H9 (cell line): ENCODE measurements at regions not wholly inside any gene's neighbourhood (a gene's known extent, or its start where the extent isn't known, plus 50 kb on each side); places are given as distances from the start of the nearest gene placed in this dataset.
A peak's percentile ranks its signal among the peaks of the same experiment; 100 is the strongest.

Experiments
- DNase-seq: peaks from one replicate; pipeline ENCODE4 v3.0.0-alpha.2; 2017
- H2AFZ ChIP-seq: one replicate; pipeline ENCODE4 v1.6.1; 2013; ENCODE audit warnings: mild to moderate bottlenecking, low read length, control low read depth, moderate library complexity
- H2AK5ac ChIP-seq: 2 replicates; pipeline ENCODE4 v1.6.1; 2013; ENCODE audit warnings: low read length, control low read depth, mixed read lengths; ENCODE audit not compliant: insufficient read length
- H2BK120ac ChIP-seq: one replicate; pipeline ENCODE4 v1.6.1; 2013; ENCODE audit warnings: low read depth, mild to moderate bottlenecking, low read length, control low read depth, inconsistent platforms; ENCODE audit not compliant: poor library complexity, severe bottlenecking
- H2BK12ac ChIP-seq: 2 replicates; pipeline ENCODE4 v1.6.1; 2013; ENCODE audit warnings: low read length, control low read depth, mixed read lengths, low read depth; ENCODE audit not compliant: insufficient read length
- H2BK15ac ChIP-seq: 2 replicates; pipeline ENCODE4 v1.6.1; 2013; ENCODE audit warnings: low read depth, low read length, control low read depth
- H2BK20ac ChIP-seq: one replicate; pipeline ENCODE4 v1.6.1; 2013; ENCODE audit warnings: low read depth, mild to moderate bottlenecking, low read length, control low read depth, inconsistent platforms; ENCODE audit not compliant: poor library complexity, severe bottlenecking
- H2BK5ac ChIP-seq: 2 replicates; pipeline ENCODE4 v1.6.1; 2013; ENCODE audit warnings: low read length, control low read depth, mixed read lengths; ENCODE audit not compliant: insufficient read length
- H3K14ac ChIP-seq: 2 replicates; pipeline ENCODE4 v1.6.1; 2013; ENCODE audit warnings: low read length, control low read depth; ENCODE audit not compliant: insufficient read depth
- H3K18ac ChIP-seq: 2 replicates; pipeline ENCODE4 v1.6.1; 2013; ENCODE audit warnings: low read depth, mild to moderate bottlenecking, mixed read lengths, low read length, control low read depth; ENCODE audit not compliant: insufficient read length
- H3K23ac ChIP-seq: 2 replicates; pipeline ENCODE4 v1.6.1; 2013; ENCODE audit warnings: low read length, control low read depth, mixed read lengths, low read depth; ENCODE audit not compliant: insufficient read length
- H3K23me2 ChIP-seq: 2 replicates; pipeline ENCODE4 v1.6.1; 2013; ENCODE audit warnings: low read depth, mild to moderate bottlenecking, mixed read lengths, low read length, control low read depth; ENCODE audit not compliant: insufficient read length, poor library complexity, severe bottlenecking
- H3K27ac ChIP-seq: 2 replicates; pipeline ENCODE4 v1.5.1; 2013; ENCODE audit warnings: low read length, control low read depth, mixed read lengths, low read depth; ENCODE audit not compliant: insufficient read length
- H3K27me3 ChIP-seq: 2 replicates; pipeline ENCODE4 v1.6.1; 2013; ENCODE audit warnings: low read length, control low read depth, inconsistent platforms; ENCODE audit not compliant: insufficient read depth
- H3K4ac ChIP-seq: 2 replicates; pipeline ENCODE4 v1.6.1; 2013; ENCODE audit warnings: low read depth, mild to moderate bottlenecking, control low read depth, inconsistent platforms, low read length, moderate library complexity
- H3K4me1 ChIP-seq: 2 replicates; pipeline ENCODE4 v1.6.1; 2013; ENCODE audit warnings: low read length, control low read depth, inconsistent platforms; ENCODE audit not compliant: insufficient read depth
- H3K4me2 ChIP-seq: 2 replicates; pipeline ENCODE4 v1.6.1; 2013; ENCODE audit warnings: low read length, control low read depth, mixed read lengths; ENCODE audit not compliant: insufficient read length, insufficient read depth
- H3K56ac ChIP-seq: 2 replicates; pipeline ENCODE4 v1.6.1; 2013; ENCODE audit warnings: low read depth, mild to moderate bottlenecking, mixed read lengths, low read length, control low read depth; ENCODE audit not compliant: insufficient read length
- H3K79me1 ChIP-seq: 2 replicates; pipeline ENCODE4 v1.6.1; 2013; ENCODE audit warnings: low read depth, mild to moderate bottlenecking, moderate library complexity, low read length, control low read depth, inconsistent platforms; ENCODE audit not compliant: insufficient read depth, poor library complexity, severe bottlenecking
- H3K79me2 ChIP-seq: 2 replicates; pipeline ENCODE4 v1.6.1; 2013; ENCODE audit warnings: low read length, control low read depth, inconsistent platforms; ENCODE audit not compliant: insufficient read depth
- H3K9ac ChIP-seq: 2 replicates; pipeline ENCODE4 v1.6.1; 2013; ENCODE audit warnings: low read length, control low read depth, mixed read lengths; ENCODE audit not compliant: insufficient read length; ENCODE audit errors: extremely low read depth
- H3K9me3 ChIP-seq: one replicate; pipeline ENCODE4 v1.6.1; 2013; ENCODE audit warnings: low read depth, low read length, inconsistent platforms; ENCODE audit not compliant: control insufficient read depth
- H3T11ph ChIP-seq: one replicate; pipeline ENCODE4 v1.6.1; 2013; ENCODE audit warnings: mild to moderate bottlenecking, low read length, control low read depth, inconsistent platforms
- H4K20me1 ChIP-seq: one replicate; pipeline ENCODE4 v1.6.1; 2013; ENCODE audit not compliant: control insufficient read depth, insufficient read length, insufficient read depth
- H4K5ac ChIP-seq: 2 replicates; pipeline ENCODE4 v1.6.1; 2013; ENCODE audit warnings: low read depth, mild to moderate bottlenecking, mixed read lengths, low read length, control low read depth; ENCODE audit not compliant: insufficient read length
- H4K8ac ChIP-seq: replicated peaks from 2 replicates; pipeline ENCODE4 v1.6.1; 2013; ENCODE audit warnings: low read length, control low read depth, mixed read lengths, low read depth; ENCODE audit not compliant: insufficient read length
- H4K91ac ChIP-seq: 2 replicates; pipeline ENCODE4 v1.6.1; 2013; ENCODE audit warnings: low read depth, mild to moderate bottlenecking, moderate library complexity, mixed read lengths, low read length, control low read depth; ENCODE audit not compliant: insufficient read length
- H3K27ac Mint-ChIP-seq, 3 experiments: 2 replicates in 2 of 3; 3 replicates in 1 of 3; pipeline ENCODE4 v1.8.0; 2020 to 2021; ENCODE audit warnings: mixed read lengths in 3 of 3, mild to moderate bottlenecking in 1 of 3, moderate library complexity in 1 of 3
- H3K27me3 Mint-ChIP-seq: 2 replicates; pipeline ENCODE4 v1.8.0; 2021; ENCODE audit warnings: low read depth, mild to moderate bottlenecking, moderate library complexity, mixed read lengths
- H3K36me3 Mint-ChIP-seq, 3 experiments: 2 replicates in 2 of 3; 3 replicates in 1 of 3; pipeline ENCODE4 v1.8.0; 2020 to 2021; ENCODE audit warnings: low read depth in 3 of 3, mixed read lengths in 3 of 3; ENCODE audit not compliant: insufficient read depth in 1 of 3
- H3K4me1 Mint-ChIP-seq, 2 experiments: 2 replicates each; pipeline ENCODE4 v1.8.0; 2020; ENCODE audit warnings: mixed read lengths in 2 of 2
- H3K4me3 Mint-ChIP-seq, 2 experiments: 2 replicates in 1 of 2; 3 replicates in 1 of 2; pipeline ENCODE4 v1.8.0; 2020 to 2021; ENCODE audit warnings: mild to moderate bottlenecking in 2 of 2, mixed read lengths in 2 of 2, moderate library complexity in 1 of 2
- H3K9me3 Mint-ChIP-seq, 2 experiments: 2 replicates in 1 of 2; 3 replicates in 1 of 2; pipeline ENCODE4 v1.8.0; 2020; ENCODE audit warnings: mild to moderate bottlenecking in 2 of 2, mixed read lengths in 2 of 2, moderate library complexity in 1 of 2
- CTCF ChIP-seq: fragments of 200-600 bp; sonication (generic); conservative IDR thresholded peaks from 3 replicates; pipeline ENCODE4 v1.8.0; 2021; ENCODE audit warnings: antibody characterized with exemption, mild to moderate bottlenecking
- WGBS: extraction: QIAGEN DNeasy Blood & Tissue Kit; methylation state at CpG from one replicate; pipeline ENCODE4 v1.1.7; 2013; ENCODE audit warnings: missing lambda C conversion rate, low lambda C conversion rate, mixed read lengths; ENCODE audit not compliant: insufficient read length; ENCODE audit errors: extremely low coverage; 5-methylcytosine and 5-hydroxymethylcytosine counted together

- no peaks in the 10 kb centered on the region; a peak in 1 of 5 replicates for H3K9me3 Mint-ChIP-seq
These were observed 1528.2 kb downstream of the EFNB2 start for GRCh38 chr13:105007166-105007808.

More at GRCh38 chr13:105007166-105007808, 1528.2 kb downstream of the EFNB2 start:
- Histone ChIP-seq H4K5ac (no peak overlapping the region), H2BK15ac (no peak overlapping the region), H2AK5ac (no peak overlapping the region), H3K9me3 (no peaks in the 10 kb centered on the region), H2BK20ac (no peak overlapping the region), H3K27me3 (no peaks in the 10 kb centered on the region), H4K91ac (no peak overlapping the region), H3K27ac (no peak overlapping the region), H3K4ac (no peak overlapping the region), H3T11ph (no peak overlapping the region), H2BK12ac (no peak overlapping the region), H4K20me1 (no peaks in the 10 kb centered on the region), H3K56ac (no peak overlapping the region), H3K79me2 (no peaks in the 10 kb centered on the region), H3K23ac (no peak overlapping the region), H2BK120ac (no peak overlapping the region), H3K14ac (no peak overlapping the region; the same call in 1 of the 2 replicates), H2AFZ (no peak overlapping the region), H3K9ac (no peak overlapping the region), H3K18ac (no peak overlapping the region), H4K8ac (no peak overlapping the region), H3K4me2 (no peak overlapping the region), H2BK5ac (no peak overlapping the region), H3K79me1 (no peaks in the 10 kb centered on the region), H3K23me2 (no peaks in the 10 kb centered on the region), H3K4me1 (no peaks in the 10 kb centered on the region)
- Mint-ChIP-seq H3K36me3 (no peaks in the 10 kb centered on the region), H3K27ac (peak overlapping the region in 1 of 3 experiments; percentile 46; a peak in 3 of 7 replicates), H3K4me1 (no peaks in the 10 kb centered on the region), H3K27me3 (no peaks in the 10 kb centered on the region), H3K4me3 (no peak overlapping the region)
- no peak for DNase-seq
- no CpG with 5 or more reads among the region's 6 CpGs for WGBS
- no peak for TF ChIP-seq CTCF
